ENCODE measurements at regions not wholly inside any gene's neighbourhood (a gene's known extent, or its start where the extent isn't known, plus 50 kb on each side); places are given as distances from the start of the nearest gene placed in this dataset.

DNA sequence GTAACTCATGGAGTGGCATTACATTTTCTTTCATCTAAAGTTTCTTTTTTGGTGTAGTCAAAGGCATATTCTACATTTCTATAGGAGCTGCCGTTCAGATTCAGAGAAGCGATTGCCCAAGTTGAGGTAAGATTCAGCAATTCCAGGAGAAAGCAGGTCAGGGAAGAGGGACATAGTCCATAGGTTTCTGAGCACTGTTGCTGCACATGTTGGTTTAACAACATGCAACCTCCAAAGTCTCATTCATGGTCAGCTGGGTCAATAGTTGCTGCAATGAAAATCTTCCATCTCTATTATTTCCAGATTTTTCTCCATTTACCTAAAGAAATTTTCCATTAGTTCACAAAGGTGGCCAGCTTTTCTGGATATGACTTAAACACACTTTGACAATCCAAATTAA, 682.3 kb upstream of the MAN1A1 start:
- no peak for TF ChIP-seq EP300 (conservative IDR thresholded peaks at IDR 0.05; ENCODE audit: poor library complexity, severe bottlenecking)
- TF ChIP-seq, protein P1, sequence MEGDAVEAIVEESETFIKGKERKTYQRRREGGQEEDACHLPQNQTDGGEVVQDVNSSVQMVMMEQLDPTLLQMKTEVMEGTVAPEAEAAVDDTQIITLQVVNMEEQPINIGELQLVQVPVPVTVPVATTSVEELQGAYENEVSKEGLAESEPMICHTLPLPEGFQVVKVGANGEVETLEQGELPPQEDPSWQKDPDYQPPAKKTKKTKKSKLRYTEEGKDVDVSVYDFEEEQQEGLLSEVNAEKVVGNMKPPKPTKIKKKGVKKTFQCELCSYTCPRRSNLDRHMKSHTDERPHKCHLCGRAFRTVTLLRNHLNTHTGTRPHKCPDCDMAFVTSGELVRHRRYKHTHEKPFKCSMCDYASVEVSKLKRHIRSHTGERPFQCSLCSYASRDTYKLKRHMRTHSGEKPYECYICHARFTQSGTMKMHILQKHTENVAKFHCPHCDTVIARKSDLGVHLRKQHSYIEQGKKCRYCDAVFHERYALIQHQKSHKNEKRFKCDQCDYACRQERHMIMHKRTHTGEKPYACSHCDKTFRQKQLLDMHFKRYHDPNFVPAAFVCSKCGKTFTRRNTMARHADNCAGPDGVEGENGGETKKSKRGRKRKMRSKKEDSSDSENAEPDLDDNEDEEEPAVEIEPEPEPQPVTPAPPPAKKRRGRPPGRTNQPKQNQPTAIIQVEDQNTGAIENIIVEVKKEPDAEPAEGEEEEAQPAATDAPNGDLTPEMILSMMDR (IDR thresholded peaks at IDR 0.05; ENCODE audit: poor library complexity, severe bottlenecking), result no peak
- no peak for TF ChIP-seq POLR2AphosphoS5 (IDR thresholded peaks at IDR 0.05)
- TF ChIP-seq EZH2 (IDR thresholded peaks at IDR 0.05; ENCODE audit: borderline replicate concordance, insufficient read depth, low read length, poor library complexity, severe bottlenecking), result no peak
- no peak for TF ChIP-seq RAD21 (conservative IDR thresholded peaks at IDR 0.05)

Measured in neural cell (in vitro differentiated cells).